HK-2 (cell line): ENCODE measurements at regions not wholly inside any gene's neighbourhood (a gene's known extent, or its start where the extent isn't known, plus 50 kb on each side); places are given as distances from the start of the nearest gene placed in this dataset.
A peak's percentile ranks its signal among the peaks of the same experiment; 100 is the strongest.

Experiments used
- DNase-seq: peaks from one replicate; pipeline ENCODE4 v3.0.0-alpha.2; 2018; ENCODE audit not compliant: unreplicated experiment

DNA sequence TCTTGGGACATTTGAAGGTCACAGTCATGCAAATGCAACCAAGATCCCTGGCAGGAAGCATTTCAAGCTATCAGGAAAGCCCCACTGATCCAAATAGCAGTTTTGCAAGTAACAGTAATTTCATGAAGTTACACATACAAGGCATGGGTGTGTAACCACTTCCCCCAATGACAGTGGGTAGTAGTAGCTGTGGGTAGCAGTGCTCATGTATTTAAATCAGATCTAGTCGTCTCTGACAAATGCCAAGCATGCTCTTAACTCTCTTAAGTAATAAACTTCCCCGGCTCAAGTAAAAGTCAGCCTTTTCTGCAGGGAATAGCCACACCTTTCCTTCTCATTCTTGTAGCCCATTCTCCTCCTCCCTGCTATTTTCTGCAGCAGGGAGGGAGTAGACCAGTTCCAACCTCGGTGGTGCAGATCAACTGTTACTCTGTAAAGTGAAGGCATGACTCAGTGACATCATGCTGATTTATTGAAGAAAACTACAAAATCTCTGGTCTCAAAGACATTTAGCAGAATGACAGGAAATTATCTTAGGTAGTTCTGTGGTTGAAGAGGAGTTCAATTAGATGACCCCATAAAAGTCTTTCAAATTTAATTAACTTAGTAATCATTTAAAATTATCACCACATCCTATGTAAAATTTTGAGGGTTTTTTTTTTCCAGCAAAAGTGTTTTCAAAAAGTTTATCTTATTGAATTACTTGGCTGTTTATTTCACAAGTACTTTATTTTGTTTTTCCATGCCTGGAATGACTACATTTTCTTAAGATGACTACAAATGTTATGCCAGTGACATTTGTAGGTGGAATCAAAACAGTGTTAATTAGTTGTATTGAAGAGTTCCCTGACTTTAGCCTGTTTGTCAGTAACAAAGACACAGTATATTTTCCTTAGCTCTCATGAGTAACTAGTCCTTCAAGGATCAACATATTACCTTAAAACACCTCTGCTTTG lies 568.3 kb downstream of the INHBA start:
- DNase-seq: no peak

GRCh38 chr7:41133690-41134299 lies 569.1 kb downstream of the INHBA start:
- DNase-seq: no peak

GRCh38 chr7:41131956-41132355 lies 570.9 kb downstream of the INHBA start:
- DNase-seq: no peak

- DNase-seq: no peak
These were observed 572.2 kb downstream of the INHBA start for GRCh38 chr7:41130561-41131236.

- no peak for DNase-seq
These were observed 572.8 kb downstream of the INHBA start for GRCh38 chr7:41130086-41130485.

DNA sequence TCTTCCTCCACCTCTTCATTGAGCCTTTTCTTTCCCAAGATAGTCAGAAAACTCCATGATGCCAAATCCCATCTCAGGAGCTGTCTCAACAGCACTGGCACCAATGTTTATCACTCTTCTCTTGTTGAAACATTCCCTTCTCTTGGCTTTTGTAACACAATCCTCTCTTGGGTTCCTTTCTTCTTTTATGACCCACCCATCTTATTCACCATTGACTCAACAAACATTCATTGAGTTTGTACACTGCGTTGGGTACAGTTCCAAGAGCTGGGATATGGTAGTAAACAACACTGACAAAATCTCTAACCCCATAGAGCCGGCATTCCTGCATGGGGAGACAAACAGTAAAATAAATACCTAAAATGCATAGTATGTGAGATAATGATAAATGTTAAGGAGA lies 577.5 kb downstream of the INHBA start:
- DNase-seq: no peak

GRCh38 chr7:41122256-41122987 lies 580.5 kb downstream of the INHBA start:
- DNase-seq: no peak

DNA sequence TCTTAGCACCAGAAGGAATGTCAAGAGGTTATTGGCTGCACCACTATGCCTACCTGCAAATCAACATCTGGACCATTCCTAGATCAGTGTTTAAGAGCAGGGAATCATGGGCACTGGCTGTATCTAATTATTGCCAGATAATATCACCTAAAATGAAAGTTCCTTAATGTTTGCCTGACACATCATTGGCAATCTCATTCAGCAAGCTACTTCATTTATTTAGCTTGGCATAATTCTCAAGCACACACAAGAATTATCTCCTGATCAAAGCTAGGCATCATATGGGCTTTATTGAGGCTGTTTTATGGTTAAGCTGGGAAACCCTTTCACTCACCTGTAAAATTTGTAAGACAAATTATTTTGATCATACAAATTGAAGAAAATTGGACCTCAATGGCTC lies 581.7 kb downstream of the INHBA start:
- DNase-seq: no peak

GRCh38 chr7:41118486-41118885 lies 584.4 kb downstream of the INHBA start:
- DNase-seq: no peak

GRCh38 chr7:41117431-41117830 lies 585.5 kb downstream of the INHBA start:
- DNase-seq: no peak

- no peak for DNase-seq
These were observed 586.1 kb downstream of the INHBA start for GRCh38 chr7:41116817-41117216.

DNA sequence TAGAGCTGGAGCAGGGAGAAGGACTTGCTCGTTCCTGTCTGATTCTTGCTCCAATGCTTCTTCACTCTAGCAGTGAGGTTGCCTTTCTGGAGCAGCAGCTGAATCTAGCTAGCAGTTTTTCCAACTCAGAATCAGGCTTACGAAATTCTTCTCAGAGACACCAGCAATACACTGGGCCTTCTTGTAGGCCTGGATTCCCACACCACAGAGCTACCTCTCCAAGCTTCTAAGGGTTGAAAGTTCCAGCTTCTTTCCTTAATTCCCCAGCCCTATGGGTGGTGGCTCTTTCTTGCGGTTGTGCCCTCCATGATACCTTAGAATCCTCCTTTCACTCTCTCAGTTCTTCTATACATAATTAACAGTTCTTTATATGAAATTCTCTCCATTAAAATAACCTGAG lies 586.6 kb downstream of the INHBA start:
- DNase-seq: no peak

GRCh38 chr7:41114691-41115090 lies 588.2 kb downstream of the INHBA start:
- no peak for DNase-seq

- no peak for DNase-seq
These were observed 588.8 kb downstream of the INHBA start for GRCh38 chr7:41114131-41114530.

- no peak for DNase-seq
These were observed 589.2 kb downstream of the INHBA start for GRCh38 chr7:41113719-41114118.

DNA sequence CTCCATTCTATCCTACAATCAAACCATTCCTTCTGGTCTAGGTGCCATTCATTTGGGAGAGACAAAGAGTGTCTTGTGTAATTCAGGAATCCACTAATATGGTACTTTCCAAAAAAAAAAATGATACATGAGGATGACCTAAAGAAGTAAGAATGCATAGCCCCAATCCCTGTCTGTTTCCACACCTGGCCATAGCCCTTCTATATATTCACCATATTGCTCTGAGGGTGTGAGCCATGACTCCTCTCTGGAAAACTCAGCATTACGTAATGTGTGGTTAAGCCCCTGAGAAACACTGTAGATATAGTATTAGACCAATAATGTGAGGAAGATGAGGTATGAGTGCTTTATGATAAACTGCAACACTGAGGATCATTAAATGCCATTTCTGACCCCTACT lies 592.7 kb downstream of the INHBA start:
- DNase-seq: no peak

GRCh38 chr7:41108821-41109220 lies 594.1 kb downstream of the INHBA start:
- no peak for DNase-seq

- peak; percentile 27 for DNase-seq
These were observed 594.9 kb downstream of the INHBA start for GRCh38 chr7:41107938-41108448.

DNA sequence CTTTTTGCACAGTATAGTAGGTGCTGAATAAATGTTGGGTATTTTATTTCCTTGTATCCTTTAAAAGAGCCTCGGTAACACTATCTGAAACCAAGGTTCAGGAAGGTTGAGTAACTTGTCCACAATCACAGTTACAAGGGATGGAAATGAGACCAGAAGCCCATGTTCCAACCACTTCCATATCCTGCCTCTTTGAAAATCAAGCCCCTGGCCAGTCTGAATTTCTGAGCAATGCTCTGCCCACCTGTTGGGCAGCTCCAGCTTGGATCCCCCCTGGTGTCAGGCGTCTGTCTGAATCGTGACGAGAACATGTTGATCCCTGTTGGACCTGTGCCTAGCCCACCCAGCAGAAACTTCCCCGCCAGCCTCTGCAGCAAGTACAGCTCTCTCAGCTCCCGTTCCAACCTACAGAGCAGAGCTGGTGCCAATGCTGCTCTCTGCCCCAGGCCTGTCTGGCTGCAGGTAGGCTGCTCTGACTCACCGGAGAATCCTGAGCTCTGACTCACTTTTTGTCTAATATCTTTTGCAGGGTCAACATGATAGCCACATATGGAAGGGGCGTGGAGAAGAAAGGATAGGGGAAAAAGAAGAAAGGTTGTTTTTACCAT lies 595.5 kb downstream of the INHBA start:
- DNase-seq: peak; percentile 80

GRCh38 chr7:41104631-41105030 lies 598.3 kb downstream of the INHBA start:
- DNase-seq: no peak

DNA sequence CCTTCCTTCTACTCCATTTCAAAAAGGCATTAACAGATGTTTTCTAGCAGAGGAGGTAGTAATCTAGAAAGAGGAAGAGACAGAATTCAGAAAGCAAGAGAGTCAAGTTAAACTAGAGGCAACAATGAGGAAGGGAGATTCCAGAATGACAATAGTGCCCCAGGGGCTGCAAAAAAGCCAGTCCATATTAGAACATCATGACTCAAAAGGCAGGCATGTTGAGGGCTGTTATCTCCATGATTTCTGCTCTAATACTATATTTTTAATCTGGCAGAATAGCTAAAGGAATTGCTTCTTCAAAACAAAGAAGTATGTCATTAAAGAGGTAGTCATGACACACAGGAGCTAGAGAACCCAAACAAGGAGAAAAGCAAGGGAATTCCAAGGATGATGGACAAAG lies 599.6 kb downstream of the INHBA start:
- DNase-seq: no peak
